ENCODE measurements at regions not wholly inside any gene's neighbourhood (a gene's known extent, or its start where the extent isn't known, plus 50 kb on each side); places are given as distances from the start of the nearest gene placed in this dataset.
"Not testable (repeated sequence)": the region's sequence is repeated elsewhere in the genome, so short reads cannot be mapped to it uniquely, and the experiment has no call there.

GRCh38 chr11:49499117-49499516, 290.7 kb upstream of the FOLH1 start:
- Histone ChIP-seq H3K9me3 (no peaks in the 10 kb centered on the region), H3K36me3 (no peaks in the 10 kb centered on the region), H3K27me3 (no peaks in the 10 kb centered on the region), H3K4me3 (no peak overlapping the region)
- DNase-seq = no peak

- DNase-seq = no peak
- no peaks in the 10 kb centered on the region for H3K9me3 ChIP-seq
- no peak overlapping the region for H3K4me3 ChIP-seq
- H3K36me3 ChIP-seq = no peaks in the 10 kb centered on the region
- no peaks in the 10 kb centered on the region for H3K27me3 ChIP-seq
Measured at GRCh38 chr11:49505231-49505630, 296.8 kb upstream of the FOLH1 start.

GRCh38 chr11:49526240-49526829, 317.9 kb upstream of the FOLH1 start:
- not testable (repeated sequence) for H3K4me3 ChIP-seq, H3K9me3 ChIP-seq, H3K27me3 ChIP-seq, H3K36me3 ChIP-seq
- DNase-seq = peak; percentile 1

- no peaks in the 10 kb centered on the region for H3K36me3 ChIP-seq
- DNase-seq = no peak
- H3K4me3 ChIP-seq = no peak overlapping the region
- H3K27me3 ChIP-seq = no peaks in the 10 kb centered on the region
- no peaks in the 10 kb centered on the region for H3K9me3 ChIP-seq
Measured at GRCh38 chr11:49533204-49533603, 324.8 kb upstream of the FOLH1 start.

GRCh38 chr11:49538927-49539326, 330.5 kb upstream of the FOLH1 start:
- H3K36me3 ChIP-seq, H3K27me3 ChIP-seq, DNase-seq, H3K9me3 ChIP-seq, H3K4me3 ChIP-seq: not testable (repeated sequence)

GRCh38 chr11:49558261-49558847, 350.0 kb upstream of the FOLH1 start:
- not testable (repeated sequence) for DNase-seq, H3K9me3 ChIP-seq, H3K27me3 ChIP-seq, H3K4me3 ChIP-seq, H3K36me3 ChIP-seq

- not testable (repeated sequence) for H3K36me3 ChIP-seq, H3K27me3 ChIP-seq, H3K9me3 ChIP-seq, H3K4me3 ChIP-seq, DNase-seq
Measured at GRCh38 chr11:49560593-49560992, 352.2 kb upstream of the FOLH1 start.

- not testable (repeated sequence) for H3K27me3 ChIP-seq, H3K4me3 ChIP-seq, H3K9me3 ChIP-seq, DNase-seq, H3K36me3 ChIP-seq
Measured at GRCh38 chr11:49561240-49561880, 353.0 kb upstream of the FOLH1 start.

- H3K36me3 ChIP-seq, H3K27me3 ChIP-seq, H3K9me3 ChIP-seq, H3K4me3 ChIP-seq, DNase-seq: not testable (repeated sequence)
Measured at GRCh38 chr11:49562262-49562661, 353.9 kb upstream of the FOLH1 start.

GRCh38 chr11:49579492-49579891, 371.1 kb upstream of the FOLH1 start:
- DNase-seq, H3K9me3 ChIP-seq, H3K36me3 ChIP-seq, H3K4me3 ChIP-seq, H3K27me3 ChIP-seq: not testable (repeated sequence)

- H3K4me3 ChIP-seq, DNase-seq, H3K36me3 ChIP-seq, H3K9me3 ChIP-seq, H3K27me3 ChIP-seq: not testable (repeated sequence)
Measured at GRCh38 chr11:49585495-49585894, 366.7 kb upstream of the OR4C13 start.

GRCh38 chr11:49608892-49609291, 343.3 kb upstream of the OR4C13 start:
- H3K27me3 ChIP-seq, H3K9me3 ChIP-seq, H3K4me3 ChIP-seq, H3K36me3 ChIP-seq, DNase-seq: not testable (repeated sequence)

GRCh38 chr11:49623872-49624271, 328.3 kb upstream of the OR4C13 start:
- not testable (repeated sequence) for H3K36me3 ChIP-seq, H3K9me3 ChIP-seq, H3K4me3 ChIP-seq, DNase-seq, H3K27me3 ChIP-seq

- not testable (repeated sequence) for H3K9me3 ChIP-seq, H3K36me3 ChIP-seq, DNase-seq, H3K27me3 ChIP-seq, H3K4me3 ChIP-seq
Measured at GRCh38 chr11:49670705-49671104, 281.5 kb upstream of the OR4C13 start.

- H3K4me3 ChIP-seq, DNase-seq, H3K27me3 ChIP-seq, H3K36me3 ChIP-seq, H3K9me3 ChIP-seq: not testable (repeated sequence)
Measured at GRCh38 chr11:49702121-49702520, 250.1 kb upstream of the OR4C13 start.

- DNase-seq, H3K27me3 ChIP-seq, H3K36me3 ChIP-seq, H3K9me3 ChIP-seq, H3K4me3 ChIP-seq: not testable (repeated sequence)
Measured at GRCh38 chr11:49750447-49750846, 201.7 kb upstream of the OR4C13 start.

- H3K4me3 ChIP-seq, H3K9me3 ChIP-seq, DNase-seq, H3K36me3 ChIP-seq, H3K27me3 ChIP-seq: not testable (repeated sequence)
Measured at GRCh38 chr11:49750960-49751359, 201.2 kb upstream of the OR4C13 start.

- not testable (repeated sequence) for H3K36me3 ChIP-seq, DNase-seq, H3K9me3 ChIP-seq, H3K27me3 ChIP-seq, H3K4me3 ChIP-seq
Measured at GRCh38 chr11:49780791-49781190, 171.4 kb upstream of the OR4C13 start.

Measured in MG63 (cell line).